Stimulated activated CD8-positive, alpha-beta memory T cell treated with anti-CD3 and anti-CD28 coated beads, Interleukin-4, amount 100 ng/mL, for 1 hour (primary cell): ENCODE measurements at regions not wholly inside any gene's neighbourhood (a gene's known extent, or its start where the extent isn't known, plus 50 kb on each side); places are given as distances from the start of the nearest gene placed in this dataset.
"Not testable (repeated sequence)": the region's sequence is repeated elsewhere in the genome, so short reads cannot be mapped to it uniquely, and the experiment has no call there.

Experiments used
- DNase-seq, 2 donors: peaks; one replicate each; pipeline ENCODE4 v3.0.0-alpha.2; 2020; ENCODE audit warnings: low read depth in 2 of 2, low spot score in 1 of 2

- DNase-seq: no peak
These were observed 695.9 kb upstream of the SLC35B3 start for GRCh38 chr6:9131201-9131600.

DNA sequence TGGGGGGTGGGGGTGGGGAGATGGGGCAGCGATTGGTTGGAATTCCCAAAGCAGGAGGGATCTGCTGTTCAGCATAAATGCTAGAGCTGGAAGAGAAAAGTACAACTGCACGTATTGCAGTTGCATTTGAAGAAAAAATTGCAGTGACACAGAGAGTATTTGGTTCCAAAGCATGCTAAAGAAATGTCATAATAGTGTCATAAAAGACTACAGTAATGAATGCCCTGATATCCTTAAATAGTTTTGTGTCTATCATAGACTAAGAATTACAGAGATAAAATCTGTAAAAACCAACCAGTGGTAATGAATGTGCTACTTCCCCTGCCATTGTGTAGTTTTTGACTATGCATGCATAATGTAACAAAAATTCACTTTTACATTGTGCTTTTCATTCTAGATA lies 693.6 kb upstream of the SLC35B3 start:
- no peak for DNase-seq

GRCh38 chr6:9126878-9127560 lies 691.7 kb upstream of the SLC35B3 start:
- no peak for DNase-seq

GRCh38 chr6:9126034-9126433 lies 690.7 kb upstream of the SLC35B3 start:
- DNase-seq: not testable (repeated sequence)

GRCh38 chr6:9121549-9121948 lies 686.2 kb upstream of the SLC35B3 start:
- no peak for DNase-seq

DNA sequence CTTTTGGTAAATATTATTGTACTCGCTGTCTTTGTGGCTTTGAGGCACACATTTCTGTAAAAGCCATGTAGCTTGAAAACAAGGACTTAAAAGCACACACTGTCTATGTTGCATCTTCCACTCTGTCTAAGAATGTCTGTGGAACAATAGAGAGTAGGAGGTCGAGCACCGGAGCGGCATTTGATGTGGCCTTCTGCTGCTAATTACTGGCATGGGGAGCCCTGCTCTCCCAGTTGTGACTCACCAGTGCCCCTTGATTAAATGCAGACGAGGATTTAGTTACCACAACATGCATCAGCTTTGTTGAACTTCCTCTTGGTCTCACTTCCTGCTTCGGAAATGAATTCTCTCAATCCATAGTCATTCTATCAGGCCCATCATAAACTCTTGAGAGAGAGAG lies 680.7 kb upstream of the SLC35B3 start:
- no peak for DNase-seq

- no peak for DNase-seq
These were observed 677.2 kb upstream of the SLC35B3 start for GRCh38 chr6:9112544-9112943.

DNA sequence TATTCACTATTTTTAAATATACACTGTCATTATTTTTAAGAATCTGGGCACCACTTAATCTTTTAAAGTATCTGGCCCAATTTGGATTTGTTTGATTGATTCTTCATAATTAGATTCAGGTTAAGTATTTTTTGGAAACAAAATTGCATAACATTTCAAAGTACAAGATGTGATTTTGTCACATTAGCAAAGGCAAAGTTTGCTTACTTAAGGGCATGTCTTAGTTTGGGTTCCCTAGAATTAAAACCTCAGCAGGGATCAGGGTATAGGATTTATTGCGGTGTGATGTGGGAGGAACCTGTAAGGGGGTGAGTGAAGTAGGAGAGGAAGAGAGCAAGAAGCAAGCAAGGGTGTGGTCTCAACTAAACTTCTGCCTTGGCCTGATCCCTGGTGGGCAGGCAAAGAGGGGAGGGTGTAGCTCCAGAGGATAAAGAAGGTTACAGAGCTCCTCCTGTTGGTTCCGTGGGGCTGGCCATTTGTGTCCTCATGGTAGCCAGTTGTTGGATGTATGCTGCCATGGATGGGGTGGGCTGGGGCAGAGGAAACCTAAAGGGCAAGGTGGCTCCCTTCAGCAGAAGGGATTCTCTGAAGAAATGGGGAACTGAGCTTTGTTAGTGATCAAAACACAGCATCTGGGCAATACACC lies 668.7 kb upstream of the SLC35B3 start:
- no peak for DNase-seq

- no peak for DNase-seq
These were observed 666.6 kb upstream of the SLC35B3 start for GRCh38 chr6:9101920-9102319.

DNA sequence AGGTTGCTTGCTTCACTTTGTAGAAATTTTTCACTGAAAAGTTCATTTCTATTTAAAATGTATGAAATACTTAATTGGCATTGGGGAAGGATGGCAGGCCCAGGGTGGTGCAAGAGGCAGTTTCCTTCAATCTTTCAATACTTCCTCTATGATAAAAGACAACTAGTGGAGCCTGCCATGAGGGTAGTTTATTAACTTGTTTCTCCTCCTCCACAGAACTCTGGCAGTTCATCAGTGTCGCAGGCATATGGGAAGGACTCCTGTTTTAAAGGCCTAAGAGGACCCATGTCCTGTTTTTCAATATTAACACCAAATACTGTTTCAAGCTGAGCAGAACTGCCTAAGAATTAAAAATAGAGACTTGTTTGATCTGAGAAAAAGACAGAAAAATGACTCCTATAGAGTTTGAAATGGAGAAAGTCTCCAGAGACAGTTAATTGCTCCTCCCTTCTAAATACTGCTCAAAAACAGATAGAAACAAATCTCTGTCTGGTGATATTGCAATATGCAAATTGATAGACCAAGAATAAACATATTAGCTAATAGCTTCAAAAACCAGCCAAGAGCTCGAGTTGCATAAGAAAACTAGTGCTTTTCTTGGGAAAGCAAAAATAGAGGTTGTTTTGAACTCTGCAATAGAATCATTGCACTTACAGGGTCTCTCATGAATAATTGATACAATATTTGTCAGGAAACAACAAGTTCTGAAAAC lies 665.7 kb upstream of the SLC35B3 start:
- no peak for DNase-seq

DNA sequence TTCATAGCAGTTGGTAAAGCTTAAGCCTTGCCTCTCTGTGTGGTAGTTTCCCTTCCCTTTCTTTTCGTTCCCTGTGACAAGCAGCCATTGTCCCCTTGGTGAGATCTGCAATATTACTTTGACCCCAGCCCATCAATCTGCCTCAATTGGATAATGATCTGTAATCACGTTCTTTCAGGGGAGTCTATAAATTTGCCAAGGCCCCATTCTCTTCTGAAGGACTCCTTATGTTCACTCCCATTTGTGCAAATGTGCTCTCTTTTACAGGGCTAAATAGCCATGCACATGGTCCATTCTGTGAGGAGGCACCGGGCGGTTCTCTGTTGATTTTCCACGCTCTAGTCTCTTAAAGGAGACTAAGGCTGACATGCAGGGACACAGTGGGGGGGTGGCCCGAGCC lies 660.4 kb upstream of the SLC35B3 start:
- no peak for DNase-seq

- no peak for DNase-seq
These were observed 659.8 kb upstream of the SLC35B3 start for GRCh38 chr6:9095137-9095536.

DNA sequence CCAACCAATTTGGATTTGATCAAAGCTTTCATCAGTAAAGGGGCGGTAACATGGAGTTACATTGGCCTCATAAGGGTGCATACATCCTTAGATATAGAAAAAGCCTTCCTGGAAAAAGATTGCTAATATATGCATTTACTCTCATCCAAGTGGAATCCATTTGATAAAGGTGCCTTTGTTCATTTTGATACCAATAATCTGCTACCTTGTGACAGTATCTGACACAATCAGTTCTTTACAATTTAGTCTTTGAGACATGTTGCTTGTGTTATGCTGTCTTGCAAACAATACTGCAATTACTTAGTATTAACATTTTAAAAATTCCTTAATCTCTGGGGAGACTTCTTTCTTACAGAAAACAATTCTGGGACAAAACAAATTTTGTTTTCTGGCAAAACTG lies 654.4 kb upstream of the SLC35B3 start:
- no peak for DNase-seq

GRCh38 chr6:9087470-9087869 lies 652.1 kb upstream of the SLC35B3 start:
- DNase-seq: no peak

DNA sequence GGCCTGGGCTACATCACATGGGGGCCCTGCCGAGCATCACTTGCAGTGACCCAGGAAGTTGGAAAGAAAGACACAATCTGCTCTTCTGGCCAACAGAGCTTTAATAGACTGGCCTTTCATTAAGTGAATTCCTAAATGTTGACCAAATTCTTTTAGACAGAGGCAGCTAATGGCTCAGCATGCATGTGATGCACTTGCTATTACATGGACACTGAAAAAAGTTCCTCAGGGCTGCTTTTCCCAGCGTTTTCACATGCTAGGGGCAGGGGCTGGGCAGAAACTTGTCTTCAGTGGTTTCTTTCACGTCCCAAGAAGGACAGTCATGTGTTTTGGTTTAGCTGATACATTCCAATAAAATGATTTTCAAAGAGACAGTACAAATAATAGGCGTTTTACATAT lies 651.0 kb upstream of the SLC35B3 start:
- no peak for DNase-seq

GRCh38 chr6:9085709-9086070 lies 650.3 kb upstream of the SLC35B3 start:
- no peak for DNase-seq

DNA sequence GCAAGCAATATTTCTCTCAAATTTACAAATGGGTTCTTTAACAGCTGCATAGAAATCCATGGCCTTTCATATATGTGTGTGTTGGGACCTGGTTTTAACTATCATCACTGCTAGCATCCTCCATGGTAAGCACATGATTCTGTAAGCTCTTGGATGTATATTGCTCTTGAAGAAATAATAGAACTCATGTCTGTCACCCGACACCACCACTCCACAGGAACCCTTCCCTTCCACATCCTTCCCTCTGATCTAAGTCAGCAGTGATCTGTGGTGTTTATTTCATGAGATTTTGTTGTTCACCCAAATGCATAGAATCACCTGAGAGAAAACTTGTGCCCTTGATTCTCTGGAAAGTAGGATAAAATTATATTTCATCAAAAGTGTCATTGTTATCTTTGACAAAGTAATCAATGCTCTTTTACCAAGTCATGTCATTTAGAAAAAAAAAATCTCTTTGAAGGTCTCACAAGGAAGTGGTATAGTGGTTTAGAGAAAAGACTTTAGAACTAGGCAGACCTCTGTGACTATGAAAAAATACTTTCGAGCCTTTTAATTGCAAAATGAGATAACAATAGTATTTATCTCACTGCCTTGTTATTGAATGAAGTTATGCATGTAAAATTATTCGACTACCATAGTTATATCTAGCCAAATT lies 649.8 kb upstream of the SLC35B3 start:
- DNase-seq: no peak

GRCh38 chr6:9083108-9083507 lies 647.8 kb upstream of the SLC35B3 start:
- no peak for DNase-seq

DNA sequence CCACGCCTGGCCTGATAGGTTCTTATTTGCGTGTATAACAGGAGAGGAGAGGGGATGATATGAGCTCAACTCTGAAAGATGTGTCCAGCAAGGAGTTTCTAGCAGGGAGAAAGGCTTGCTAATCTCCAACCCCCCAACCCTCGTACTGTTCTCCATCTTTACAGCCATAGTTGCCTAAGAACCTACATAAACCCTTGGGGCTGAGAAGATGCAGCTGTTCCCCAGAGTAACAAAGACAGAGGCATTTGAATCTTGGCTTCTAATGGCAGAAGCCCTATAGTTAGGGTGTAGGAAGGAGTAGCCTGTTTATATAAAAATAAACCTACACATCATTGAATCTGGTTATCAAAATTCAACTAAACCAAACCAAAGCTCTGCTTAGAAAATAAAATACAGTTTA lies 631.4 kb upstream of the SLC35B3 start:
- no peak for DNase-seq

GRCh38 chr6:9064156-9064555 lies 628.8 kb upstream of the SLC35B3 start:
- DNase-seq: no peak

DNA sequence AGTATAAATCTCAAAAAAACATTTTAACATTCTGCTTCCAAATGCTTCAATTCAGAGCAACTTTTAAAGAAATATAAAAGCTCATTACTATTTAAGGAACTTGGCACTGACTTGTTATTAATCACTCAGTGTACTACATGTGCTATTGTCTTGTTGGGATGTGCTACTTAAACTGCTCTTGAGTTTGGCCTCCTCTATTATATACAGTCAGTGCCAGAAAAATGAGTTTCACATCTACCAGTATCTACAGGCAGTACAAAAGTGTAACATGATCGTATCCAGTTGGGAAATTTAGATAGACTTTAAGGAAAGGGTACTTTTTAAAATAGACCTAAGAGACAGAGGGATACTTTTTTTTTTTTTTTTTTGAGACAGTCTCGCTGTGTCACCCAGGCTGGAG lies 627.3 kb upstream of the SLC35B3 start:
- no peak for DNase-seq

GRCh38 chr6:9057937-9058336 lies 622.6 kb upstream of the SLC35B3 start:
- no peak for DNase-seq
